Keratinocyte (primary cell): ENCODE measurements at regions not wholly inside any gene's neighbourhood (a gene's known extent, or its start where the extent isn't known, plus 50 kb on each side); places are given as distances from the start of the nearest gene placed in this dataset.

ENCODE experiments used
- DNase-seq: peaks from one replicate; pipeline ENCODE4 v3.0.0-alpha.2; 2011; ENCODE audit warnings: low read depth, missing footprints, low spot score
- FAIRE-seq: peaks from 2 replicates; lab custom pipeline; 2011; peaks lifted over from hg19 to GRCh38; lab: Jason Lieb, UNC
- H2AFZ ChIP-seq: 2 replicates; pipeline ENCODE4 v1.6.0; 2012; ENCODE audit warnings: low read length, control low read depth, inconsistent platforms; ENCODE audit not compliant: control insufficient read depth
- H3K27ac ChIP-seq: 2 replicates; pipeline ENCODE4 v1.5.1; 2011; ENCODE audit warnings: low read length; ENCODE audit not compliant: control insufficient read depth, insufficient read depth
- H3K27me3 ChIP-seq: 3 replicates; pipeline ENCODE4 v1.6.0; 2011; ENCODE audit warnings: low read length; ENCODE audit not compliant: control insufficient read depth, insufficient read depth; ENCODE audit errors: extremely low read depth
- H3K36me3 ChIP-seq, 2 experiments: 2 replicates in 1 of 2; 3 replicates in 1 of 2; pipeline ENCODE4 v1.5.1; 2011; ENCODE audit warnings: low read length in 2 of 2, mild to moderate bottlenecking in 1 of 2; ENCODE audit not compliant: control insufficient read depth in 2 of 2, insufficient read depth in 2 of 2; ENCODE audit errors: extremely low read depth in 1 of 2
- H3K4me1 ChIP-seq: 3 replicates; pipeline ENCODE4 v1.5.1; 2011; ENCODE audit warnings: low read length; ENCODE audit not compliant: control insufficient read depth, insufficient read depth; ENCODE audit errors: extremely low read depth
- H3K4me2 ChIP-seq: 3 replicates; pipeline ENCODE4 v1.6.0; 2011; ENCODE audit warnings: low read depth, low read length; ENCODE audit not compliant: control insufficient read depth, insufficient read depth; ENCODE audit errors: extremely low read depth
- H3K4me3 ChIP-seq, 3 experiments: fragments of 200-600 bp in 1 of 3; sonication (generic) in 1 of 3; 2 replicates in 2 of 3; 3 replicates in 1 of 3; pipeline ENCODE4 v1.5.1; 2011 to 2016; ENCODE audit warnings: low read length in 3 of 3, mild to moderate bottlenecking in 3 of 3, control low read depth in 2 of 3, inconsistent platforms in 1 of 3, low read depth in 1 of 3, mixed read lengths in 1 of 3, mixed run types in 1 of 3, moderate library complexity in 1 of 3; ENCODE audit not compliant: control insufficient read depth in 2 of 3, insufficient read depth in 2 of 3; ENCODE audit errors: extremely low read depth in 1 of 3
- H3K79me2 ChIP-seq: 2 replicates; pipeline ENCODE4 v1.6.0; 2012; ENCODE audit warnings: low read length; ENCODE audit not compliant: control insufficient read depth, insufficient read depth
- H3K9ac ChIP-seq: 3 replicates; pipeline ENCODE4 v1.6.0; 2011; ENCODE audit warnings: low read length; ENCODE audit not compliant: control insufficient read depth, insufficient read depth; ENCODE audit errors: extremely low read depth
- H3K9me1 ChIP-seq: 3 replicates; pipeline ENCODE4 v1.6.0; 2011; ENCODE audit warnings: low read length; ENCODE audit not compliant: control insufficient read depth, insufficient read depth; ENCODE audit errors: extremely low read depth
- H3K9me3 ChIP-seq: 2 replicates; pipeline ENCODE4 v1.5.1; 2012; ENCODE audit warnings: low read depth, low read length; ENCODE audit not compliant: control insufficient read depth
- H4K20me1 ChIP-seq: 3 replicates; pipeline ENCODE4 v1.6.0; 2011; ENCODE audit warnings: low read length; ENCODE audit not compliant: control insufficient read depth, insufficient read depth; ENCODE audit errors: extremely low read depth
- EZH2 ChIP-seq: IDR thresholded peaks from one replicate; pipeline ENCODE4 v1.6.1; 2012; ENCODE audit warnings: inconsistent platforms, mild to moderate bottlenecking, low read length, moderate library complexity
- dilution Hi-C: fragments of 300-500 bp; cut with MboI; formaldehyde crosslinking; loops from one replicate; pipeline ENCODE4 v1.7.0; 2020; ENCODE audit warnings: low sequenced_read_pairs; ENCODE audit not compliant: extremely low pct_ligation_motif_present
- TF ChIP-seq, protein P1 (sequence below), 3 experiments: IDR thresholded peaks in 1 of 3; conservative IDR thresholded peaks in 1 of 3; optimal IDR thresholded peaks in 1 of 3; 2 replicates in 2 of 3; 3 replicates in 1 of 3; pipeline versions ENCODE3 to v1.5.1; 2011; ENCODE audit warnings: low read length in 3 of 3, mild to moderate bottlenecking in 3 of 3, moderate library complexity in 2 of 3, control low read depth in 1 of 3, inconsistent platforms in 1 of 3; ENCODE audit not compliant: insufficient read depth in 2 of 3; ENCODE audit errors: extremely low read depth in 1 of 3

DNA sequence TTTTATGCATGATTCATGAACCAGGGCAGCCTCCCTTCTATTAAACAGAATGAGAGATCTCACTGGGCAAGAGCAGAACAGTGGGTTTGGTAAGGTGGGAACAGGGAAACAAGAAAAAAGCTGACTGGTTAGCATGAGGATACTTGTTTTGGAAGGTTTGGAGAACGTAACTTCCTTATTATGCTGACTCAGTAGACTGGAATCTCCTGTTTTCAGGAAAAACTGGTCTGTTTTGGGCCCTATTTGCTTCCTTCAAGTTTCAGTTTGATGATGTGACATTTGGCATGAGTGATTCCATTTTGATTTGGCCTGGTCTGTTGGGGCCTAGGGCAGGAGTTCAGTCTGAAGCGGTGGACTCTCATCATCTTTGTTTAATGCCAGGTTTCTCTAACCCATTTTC, 172.0 kb downstream of the MYLK4 start:
- Histone ChIP-seq H3K27me3 (no peaks in the 10 kb centered on the region), H3K4me2 (peak overlapping the region; percentile 3), H3K4me3 (no peak overlapping the region), H2AFZ (peak overlapping the region; percentile 77), H3K9ac (no peak overlapping the region), H3K27ac (peak overlapping the region; percentile 55), H3K79me2 (no peaks in the 10 kb centered on the region), H3K36me3 (no peaks in the 10 kb centered on the region), H3K9me3 (no peaks in the 10 kb centered on the region), H3K4me1 (peaks cover 19% of the 10 kb centered on the region), H3K9me1 (no peaks in the 10 kb centered on the region), H4K20me1 (no peaks in the 10 kb centered on the region)
- TF ChIP-seq, protein P1, sequence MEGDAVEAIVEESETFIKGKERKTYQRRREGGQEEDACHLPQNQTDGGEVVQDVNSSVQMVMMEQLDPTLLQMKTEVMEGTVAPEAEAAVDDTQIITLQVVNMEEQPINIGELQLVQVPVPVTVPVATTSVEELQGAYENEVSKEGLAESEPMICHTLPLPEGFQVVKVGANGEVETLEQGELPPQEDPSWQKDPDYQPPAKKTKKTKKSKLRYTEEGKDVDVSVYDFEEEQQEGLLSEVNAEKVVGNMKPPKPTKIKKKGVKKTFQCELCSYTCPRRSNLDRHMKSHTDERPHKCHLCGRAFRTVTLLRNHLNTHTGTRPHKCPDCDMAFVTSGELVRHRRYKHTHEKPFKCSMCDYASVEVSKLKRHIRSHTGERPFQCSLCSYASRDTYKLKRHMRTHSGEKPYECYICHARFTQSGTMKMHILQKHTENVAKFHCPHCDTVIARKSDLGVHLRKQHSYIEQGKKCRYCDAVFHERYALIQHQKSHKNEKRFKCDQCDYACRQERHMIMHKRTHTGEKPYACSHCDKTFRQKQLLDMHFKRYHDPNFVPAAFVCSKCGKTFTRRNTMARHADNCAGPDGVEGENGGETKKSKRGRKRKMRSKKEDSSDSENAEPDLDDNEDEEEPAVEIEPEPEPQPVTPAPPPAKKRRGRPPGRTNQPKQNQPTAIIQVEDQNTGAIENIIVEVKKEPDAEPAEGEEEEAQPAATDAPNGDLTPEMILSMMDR (optimal IDR thresholded peaks at IDR 0.05 in 1 of 3, IDR thresholded peaks at IDR 0.05 in 1 of 3, conservative IDR thresholded peaks at IDR 0.05 in 1 of 3; ENCODE audit: extremely low read depth in 1 of 3, insufficient read depth in 2 of 3, low read length in 3 of 3), result no peak
- no peak for TF ChIP-seq EZH2
- DNase-seq (peak; percentile 33), FAIRE-seq (peak; percentile 92)
- dilution Hi-C loops, result no loop called here

DNA sequence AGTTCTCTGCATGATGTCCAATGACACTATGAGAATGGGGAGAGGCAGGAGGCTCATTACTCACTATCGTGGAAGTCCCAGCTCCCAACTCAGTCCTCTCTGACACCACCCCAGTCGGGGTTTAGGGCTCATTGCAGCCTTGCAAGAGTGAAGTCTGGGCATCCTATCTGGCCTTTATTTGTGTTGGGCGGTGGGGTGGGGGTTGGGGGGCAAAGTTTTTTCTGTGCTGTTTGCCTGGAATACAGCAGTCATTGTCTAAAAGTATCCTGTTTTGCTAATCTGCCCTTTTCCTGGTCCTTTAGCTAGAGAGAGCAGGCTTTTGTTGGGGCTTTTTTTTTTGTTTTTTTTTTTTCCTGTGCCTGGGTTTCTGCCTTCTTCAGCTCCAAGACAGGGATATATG, 174.2 kb downstream of the MYLK4 start:
- Histone ChIP-seq H3K79me2 (no peaks in the 10 kb centered on the region), H3K9me3 (no peaks in the 10 kb centered on the region), H3K36me3 (no peaks in the 10 kb centered on the region), H3K9ac (no peak overlapping the region), H3K27ac (no peak overlapping the region), H3K4me1 (peaks cover 19% of the 10 kb centered on the region), H3K4me3 (no peak overlapping the region), H2AFZ (no peak overlapping the region), H3K27me3 (no peaks in the 10 kb centered on the region), H3K9me1 (no peaks in the 10 kb centered on the region), H3K4me2 (no peak overlapping the region), H4K20me1 (no peaks in the 10 kb centered on the region)
- TF ChIP-seq, protein P1 (optimal IDR thresholded peaks at IDR 0.05 in 1 of 3, IDR thresholded peaks at IDR 0.05 in 1 of 3, conservative IDR thresholded peaks at IDR 0.05 in 1 of 3; ENCODE audit: extremely low read depth in 1 of 3, insufficient read depth in 2 of 3, low read length in 3 of 3), result no peak
- TF ChIP-seq EZH2, result no peak
- no peak for FAIRE-seq
- dilution Hi-C loops, result no loop called here
- no peak for DNase-seq
